ENCODE measurements at regions not wholly inside any gene's neighbourhood (a gene's known extent, or its start where the extent isn't known, plus 50 kb on each side); places are given as distances from the start of the nearest gene placed in this dataset.
A peak's percentile ranks its signal among the peaks of the same experiment; 100 is the strongest.
"Not testable (repeated sequence)": the region's sequence is repeated elsewhere in the genome, so short reads cannot be mapped to it uniquely, and the experiment has no call there.

GRCh38 chr14:106302661-106303060 is 776.3 kb downstream of the TMEM121 start:
- no peak overlapping the region for H3K4me3 Mint-ChIP-seq
- no peak for ATAC-seq
- H3K4me1 Mint-ChIP-seq (ENCODE audit: low read depth) = peaks cover 10% of the 10 kb centered on the region
- no peak overlapping the region for H3K27ac Mint-ChIP-seq
- H3K36me3 Mint-ChIP-seq (ENCODE audit: low read depth) = no peaks in the 10 kb centered on the region
- peaks cover 17% of the 10 kb centered on the region for H3K27me3 Mint-ChIP-seq (ENCODE audit: low read depth)
- ChIA-PET CTCF (no interaction called here), POLR2A (no interaction called here)
- DNase-seq = no peak
- H3K9me3 Mint-ChIP-seq (ENCODE audit: insufficient read depth) = no peaks in the 10 kb centered on the region

GRCh38 chr14:106304271-106304670 is 777.9 kb downstream of the TMEM121 start:
- Mint-ChIP-seq H3K9me3 (ENCODE audit: insufficient read depth) (no peaks in the 10 kb centered on the region), H3K4me3 (no peak overlapping the region), H3K27me3 (ENCODE audit: low read depth) (peaks cover 18% of the 10 kb centered on the region), H3K4me1 (ENCODE audit: low read depth) (peaks cover 10% of the 10 kb centered on the region), H3K36me3 (ENCODE audit: low read depth) (no peaks in the 10 kb centered on the region), H3K27ac (no peak overlapping the region)
- POLR2A ChIA-PET = no interaction called here
- ATAC-seq = no peak
- CTCF ChIA-PET = interaction anchor here (1.2 kb wide), 1 partner anchor 76 kb away, joined by 4 read pairs; no protein-coding TSS in a partner anchor
- no peak for DNase-seq

- CTCF ChIA-PET = interaction anchor here (0.5 to 1.4 kb wide), 20 partner anchors 11 to 209 kb away, joined by 3 to 10 read pairs (median 3); no protein-coding TSS in a partner anchor
- H3K4me3 Mint-ChIP-seq = no peak overlapping the region
- no peaks in the 10 kb centered on the region for H3K9me3 Mint-ChIP-seq (ENCODE audit: insufficient read depth)
- H3K27me3 Mint-ChIP-seq (ENCODE audit: low read depth) = peaks cover 26% of the 10 kb centered on the region
- DNase-seq (peak; percentile 74), ATAC-seq (peak; percentile 84)
- POLR2A ChIA-PET = no interaction called here
- no peaks in the 10 kb centered on the region for H3K4me1 Mint-ChIP-seq (ENCODE audit: low read depth)
- no peaks in the 10 kb centered on the region for H3K36me3 Mint-ChIP-seq (ENCODE audit: low read depth)
- no peak overlapping the region for H3K27ac Mint-ChIP-seq
Observed at GRCh38 chr14:106308839-106309389, 782.5 kb downstream of the TMEM121 start.

GRCh38 chr14:106309423-106309822 is 783.0 kb downstream of the TMEM121 start:
- POLR2A ChIA-PET = no interaction called here
- CTCF ChIA-PET = interaction anchor here (1.0 to 1.4 kb wide), 3 partner anchors 39 to 108 kb away, joined by 3 to 6 read pairs (median 3); no protein-coding TSS in a partner anchor
- Mint-ChIP-seq H3K4me1 (ENCODE audit: low read depth) (no peaks in the 10 kb centered on the region), H3K27ac (no peak overlapping the region), H3K9me3 (ENCODE audit: insufficient read depth) (no peaks in the 10 kb centered on the region), H3K36me3 (ENCODE audit: low read depth) (no peaks in the 10 kb centered on the region), H3K27me3 (ENCODE audit: low read depth) (peaks cover 29% of the 10 kb centered on the region), H3K4me3 (no peak overlapping the region)
- ATAC-seq = no peak
- DNase-seq = no peak

- ChIA-PET POLR2A (no interaction called here), CTCF (no interaction called here)
- DNase-seq (no peak), ATAC-seq (no peak)
- Mint-ChIP-seq H3K4me1 (ENCODE audit: low read depth) (no peaks in the 10 kb centered on the region), H3K27ac (no peak overlapping the region), H3K27me3 (ENCODE audit: low read depth) (peaks cover 13% of the 10 kb centered on the region), H3K9me3 (ENCODE audit: insufficient read depth) (no peaks in the 10 kb centered on the region), H3K4me3 (no peak overlapping the region), H3K36me3 (ENCODE audit: low read depth) (no peaks in the 10 kb centered on the region)
Observed at GRCh38 chr14:106315436-106315835, 789.1 kb downstream of the TMEM121 start.

GRCh38 chr14:106317593-106317992 is 791.2 kb downstream of the TMEM121 start:
- Mint-ChIP-seq H3K36me3 (ENCODE audit: low read depth) (no peaks in the 10 kb centered on the region), H3K27ac (no peak overlapping the region), H3K27me3 (ENCODE audit: low read depth) (peaks cover 14% of the 10 kb centered on the region), H3K9me3 (ENCODE audit: insufficient read depth) (no peaks in the 10 kb centered on the region), H3K4me1 (ENCODE audit: low read depth) (no peaks in the 10 kb centered on the region), H3K4me3 (no peak overlapping the region)
- no peak for ATAC-seq
- POLR2A ChIA-PET = no interaction called here
- CTCF ChIA-PET = no interaction called here
- no peak for DNase-seq

- POLR2A ChIA-PET = no interaction called here
- Mint-ChIP-seq H3K4me1 (ENCODE audit: low read depth) (no peaks in the 10 kb centered on the region), H3K27me3 (ENCODE audit: low read depth) (peaks cover 14% of the 10 kb centered on the region), H3K36me3 (ENCODE audit: low read depth) (no peaks in the 10 kb centered on the region), H3K27ac (no peak overlapping the region), H3K4me3 (no peak overlapping the region), H3K9me3 (ENCODE audit: insufficient read depth) (no peaks in the 10 kb centered on the region)
- CTCF ChIA-PET = interaction anchor here (0.9 to 1.9 kb wide), 2 partner anchors 10 to 159 kb away, joined by 3 to 4 read pairs; no protein-coding TSS in a partner anchor
- peak; percentile 56 for DNase-seq
- ATAC-seq = no peak
Observed at GRCh38 chr14:106318700-106319099, 792.3 kb downstream of the TMEM121 start.

- H3K9me3 Mint-ChIP-seq (ENCODE audit: insufficient read depth); DNase-seq; POLR2A ChIA-PET; CTCF ChIA-PET; H3K27ac Mint-ChIP-seq; ATAC-seq; H3K4me3 Mint-ChIP-seq; H3K36me3 Mint-ChIP-seq (ENCODE audit: low read depth); H3K4me1 Mint-ChIP-seq (ENCODE audit: low read depth): not testable (repeated sequence)
- peaks cover 23% of the 10 kb centered on the region for H3K27me3 Mint-ChIP-seq (ENCODE audit: low read depth)
Observed at GRCh38 chr14:106323970-106324369, 797.6 kb downstream of the TMEM121 start.

- DNase-seq (no peak), ATAC-seq (no peak)
- Mint-ChIP-seq H3K9me3 (ENCODE audit: insufficient read depth) (no peaks in the 10 kb centered on the region), H3K27me3 (ENCODE audit: low read depth) (peaks cover 43% of the 10 kb centered on the region), H3K4me1 (ENCODE audit: low read depth) (no peaks in the 10 kb centered on the region), H3K4me3 (no peak overlapping the region), H3K27ac (no peak overlapping the region), H3K36me3 (ENCODE audit: low read depth) (no peaks in the 10 kb centered on the region)
- POLR2A ChIA-PET = no interaction called here
- CTCF ChIA-PET = interaction anchor here (0.9 to 1.3 kb wide), 3 partner anchors 20 to 47 kb away, joined by 3 to 7 read pairs (median 5); no protein-coding TSS in a partner anchor
Observed at GRCh38 chr14:106327234-106327633, 800.9 kb downstream of the TMEM121 start.

GRCh38 chr14:106327702-106328353 is 801.4 kb downstream of the TMEM121 start:
- DNase-seq; H3K27ac Mint-ChIP-seq; H3K4me1 Mint-ChIP-seq (ENCODE audit: low read depth); H3K36me3 Mint-ChIP-seq (ENCODE audit: low read depth); H3K4me3 Mint-ChIP-seq; H3K9me3 Mint-ChIP-seq (ENCODE audit: insufficient read depth); POLR2A ChIA-PET; ATAC-seq: not testable (repeated sequence)
- H3K27me3 Mint-ChIP-seq (ENCODE audit: low read depth) = peaks cover 43% of the 10 kb centered on the region
- CTCF ChIA-PET = interaction anchor here (0.9 to 1.3 kb wide), 3 partner anchors 20 to 46 kb away, joined by 3 to 7 read pairs (median 5); no protein-coding TSS in a partner anchor

- H3K27me3 Mint-ChIP-seq (ENCODE audit: low read depth) = peaks cover 44% of the 10 kb centered on the region
- CTCF ChIA-PET; H3K4me1 Mint-ChIP-seq (ENCODE audit: low read depth); ATAC-seq; DNase-seq; H3K36me3 Mint-ChIP-seq (ENCODE audit: low read depth); POLR2A ChIA-PET; H3K27ac Mint-ChIP-seq; H3K9me3 Mint-ChIP-seq (ENCODE audit: insufficient read depth); H3K4me3 Mint-ChIP-seq: not testable (repeated sequence)
Observed at GRCh38 chr14:106329243-106329642, 802.9 kb downstream of the TMEM121 start.

GRCh38 chr14:106329987-106330774 is 803.8 kb downstream of the TMEM121 start:
- H3K4me1 Mint-ChIP-seq (ENCODE audit: low read depth); H3K36me3 Mint-ChIP-seq (ENCODE audit: low read depth); DNase-seq; ATAC-seq; POLR2A ChIA-PET; H3K9me3 Mint-ChIP-seq (ENCODE audit: insufficient read depth); H3K4me3 Mint-ChIP-seq; H3K27ac Mint-ChIP-seq; CTCF ChIA-PET: not testable (repeated sequence)
- peaks cover 50% of the 10 kb centered on the region for H3K27me3 Mint-ChIP-seq (ENCODE audit: low read depth)

Data from activated CD8-positive, alpha-beta T cell treated with anti-CD3 and anti-CD28 coated beads, Interleukin-2, amount 10 ng/mL, durations not matched to agents 7 days and 5 days (primary cell).